ENCODE measurements at regions not wholly inside any gene's neighbourhood (a gene's known extent, or its start where the extent isn't known, plus 50 kb on each side); places are given as distances from the start of the nearest gene placed in this dataset.

DNA sequence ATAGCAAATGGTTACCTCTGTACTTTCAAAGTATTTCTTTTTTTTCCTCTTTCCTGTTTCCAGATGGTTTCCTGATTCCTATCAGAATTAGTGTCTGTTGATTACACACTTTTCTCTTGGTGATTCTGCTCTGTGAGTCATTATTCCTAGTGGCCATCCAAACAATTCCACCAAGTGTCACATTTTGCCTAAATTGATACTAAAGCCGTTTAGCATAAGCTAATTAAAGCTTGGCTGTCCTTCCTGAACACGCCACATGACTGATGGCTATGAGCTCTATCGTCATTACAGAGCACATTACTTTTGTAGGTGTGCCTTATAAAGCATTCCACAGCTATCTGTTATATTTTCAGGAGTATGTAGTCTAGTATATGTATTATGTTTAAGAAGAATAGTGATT lies 671.2 kb downstream of the CDH8 start:
- DNase-seq, result no peak

DNA sequence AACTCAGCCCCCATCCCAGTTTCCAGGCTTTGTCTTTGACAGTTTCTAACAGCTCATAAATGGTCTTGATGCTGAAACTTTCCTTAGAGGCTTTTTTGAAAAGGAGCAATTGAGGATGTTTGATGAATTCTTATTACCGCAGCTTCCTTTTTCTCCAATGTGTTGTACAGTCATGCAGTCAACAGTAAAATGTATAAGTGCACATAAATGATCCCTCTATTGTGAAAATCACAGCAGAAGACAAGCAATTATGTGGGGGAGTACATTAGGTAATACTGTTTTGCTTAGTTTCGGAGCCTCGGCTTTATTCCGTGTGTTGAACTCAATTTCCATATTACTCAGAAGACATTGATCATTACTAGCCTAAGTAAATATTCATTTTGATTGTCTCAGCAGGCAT lies 673.7 kb downstream of the CDH8 start:
- ATAC-seq (replicated peaks), result no peak
- Mint-ChIP-seq H3K36me3 (ENCODE audit: insufficient read depth) (no peaks in the 10 kb centered on the region), H3K4me1 (ENCODE audit: low read depth in 2 of 2) (no peaks in the 10 kb centered on the region), H3K4me3 (no peak overlapping the region), H3K27me3 (no peaks in the 10 kb centered on the region), H3K9me3 (peaks cover 11 to 20% of the 10 kb centered on the region in 2 donors), H3K27ac (no peak overlapping the region)
- DNase-seq, result no peak

More for the DNA sequence above, 671.2 kb downstream of the CDH8 start:
- no peak overlapping the region for H3K27ac Mint-ChIP-seq
- ATAC-seq (replicated peaks), result no peak
- no peak overlapping the region for H3K4me3 Mint-ChIP-seq
- H3K36me3 Mint-ChIP-seq (ENCODE audit: insufficient read depth), result no peaks in the 10 kb centered on the region
- peaks cover 8 to 20% of the 10 kb centered on the region in 2 donors for H3K9me3 Mint-ChIP-seq
- H3K4me1 Mint-ChIP-seq (ENCODE audit: low read depth in 2 of 2), result no peaks in the 10 kb centered on the region
- no peaks in the 10 kb centered on the region for H3K27me3 Mint-ChIP-seq

DNA sequence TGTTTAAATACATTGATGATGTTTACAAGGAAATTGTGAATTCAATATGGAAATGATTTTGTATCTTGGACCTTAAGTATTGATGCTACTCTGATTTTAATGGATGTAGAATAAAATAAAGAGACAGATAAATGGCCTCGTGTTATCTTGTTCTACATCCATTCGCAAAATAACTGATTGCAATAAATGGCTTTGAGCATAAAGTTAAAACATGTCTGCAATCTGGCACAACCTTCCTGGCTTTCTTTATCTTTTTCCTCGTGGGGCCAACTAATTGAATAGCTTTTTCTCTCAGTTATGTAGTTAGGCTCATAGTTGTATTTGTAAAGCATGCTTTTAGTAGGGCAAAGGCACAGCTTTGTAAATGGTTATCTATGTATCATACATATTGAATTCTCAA lies 691.4 kb downstream of the CDH8 start:
- Mint-ChIP-seq H3K36me3 (ENCODE audit: insufficient read depth) (no peaks in the 10 kb centered on the region), H3K27ac (no peak overlapping the region), H3K4me3 (no peak overlapping the region), H3K27me3 (no peaks in the 10 kb centered on the region), H3K9me3 (peaks cover 7 to 19% of the 10 kb centered on the region in 2 donors), H3K4me1 (ENCODE audit: low read depth in 2 of 2) (no peaks in the 10 kb centered on the region)
- DNase-seq (no peak), ATAC-seq (replicated peaks) (no peak)

DNA sequence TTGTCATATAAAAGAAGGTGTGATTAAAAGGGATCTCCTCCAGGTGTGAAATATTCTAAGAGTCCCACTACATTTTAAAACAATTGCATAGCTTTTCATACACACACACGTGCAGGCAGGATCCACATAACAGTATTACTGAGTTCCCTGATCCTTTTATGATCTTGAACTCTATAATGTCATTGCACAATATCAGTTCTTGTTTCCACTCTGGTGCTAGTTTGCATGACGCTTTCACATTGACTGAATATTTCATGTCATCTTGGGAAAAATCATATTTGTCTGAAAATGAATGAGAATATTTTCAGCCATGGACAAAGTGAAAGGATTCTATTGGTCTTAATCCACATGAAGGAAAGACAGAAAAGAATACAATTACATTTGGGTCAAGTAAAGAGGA lies 703.8 kb downstream of the CDH8 start:
- peaks cover 11 to 14% of the 10 kb centered on the region in 2 donors for H3K9me3 Mint-ChIP-seq
- no peak overlapping the region for H3K27ac Mint-ChIP-seq
- H3K4me1 Mint-ChIP-seq (ENCODE audit: low read depth in 2 of 2), result no peaks in the 10 kb centered on the region
- no peaks in the 10 kb centered on the region for H3K27me3 Mint-ChIP-seq
- no peak for DNase-seq
- no peak for ATAC-seq (replicated peaks)
- H3K4me3 Mint-ChIP-seq, result no peak overlapping the region
- H3K36me3 Mint-ChIP-seq (ENCODE audit: insufficient read depth), result no peaks in the 10 kb centered on the region

DNA sequence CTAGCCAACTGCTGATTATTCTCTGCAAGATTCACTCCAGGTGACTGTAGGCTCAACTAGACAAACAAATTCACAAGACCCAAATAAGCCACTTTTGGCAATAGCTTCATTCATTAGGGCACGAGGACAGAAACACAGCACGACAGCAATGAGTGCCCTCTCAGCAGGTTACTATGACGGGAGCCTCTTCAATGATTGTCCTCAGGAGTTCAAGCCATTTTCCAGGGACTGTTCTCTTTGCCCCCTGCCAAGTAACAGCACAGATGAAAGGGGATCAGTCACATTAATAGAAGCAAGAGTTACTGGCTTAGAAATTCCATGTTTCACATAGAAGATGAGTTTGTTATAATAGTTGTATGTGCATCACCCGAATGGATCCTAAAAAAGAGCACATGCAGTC lies 712.2 kb downstream of the CDH8 start:
- H3K27ac Mint-ChIP-seq, result no peak overlapping the region
- no peaks in the 10 kb centered on the region for H3K4me1 Mint-ChIP-seq (ENCODE audit: low read depth in 2 of 2)
- H3K9me3 Mint-ChIP-seq, result peaks cover 10 to 16% of the 10 kb centered on the region in 2 donors
- H3K36me3 Mint-ChIP-seq (ENCODE audit: insufficient read depth), result no peaks in the 10 kb centered on the region
- no peak overlapping the region for H3K4me3 Mint-ChIP-seq
- no peak for DNase-seq
- no peaks in the 10 kb centered on the region for H3K27me3 Mint-ChIP-seq
- ATAC-seq (replicated peaks), result no peak

DNA sequence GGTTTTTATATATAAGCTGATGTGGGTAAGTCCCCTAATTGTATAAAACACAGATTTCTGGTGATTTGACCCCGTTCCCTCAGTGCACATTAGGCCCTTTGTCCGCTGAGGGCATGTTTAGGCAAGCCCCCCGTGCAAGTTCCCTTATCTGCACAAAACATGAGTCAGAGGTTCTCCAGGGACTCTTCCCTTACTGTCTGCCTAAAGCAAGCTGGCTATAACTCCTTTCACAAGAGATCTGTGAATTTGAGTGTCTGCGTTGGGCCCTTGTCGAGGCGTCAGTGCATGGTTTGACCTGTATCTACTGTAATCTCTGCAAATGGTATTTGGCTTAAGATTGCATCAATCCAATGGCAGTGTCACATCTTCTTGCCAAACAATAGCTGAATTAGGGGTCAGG lies 712.8 kb downstream of the CDH8 start:
- peaks cover 12 to 16% of the 10 kb centered on the region in 2 donors for H3K9me3 Mint-ChIP-seq
- H3K4me1 Mint-ChIP-seq (ENCODE audit: low read depth in 2 of 2), result no peaks in the 10 kb centered on the region
- H3K4me3 Mint-ChIP-seq, result no peak overlapping the region
- H3K36me3 Mint-ChIP-seq (ENCODE audit: insufficient read depth), result no peaks in the 10 kb centered on the region
- no peaks in the 10 kb centered on the region for H3K27me3 Mint-ChIP-seq
- no peak for DNase-seq
- H3K27ac Mint-ChIP-seq, result no peak overlapping the region
- ATAC-seq (replicated peaks), result no peak

DNA sequence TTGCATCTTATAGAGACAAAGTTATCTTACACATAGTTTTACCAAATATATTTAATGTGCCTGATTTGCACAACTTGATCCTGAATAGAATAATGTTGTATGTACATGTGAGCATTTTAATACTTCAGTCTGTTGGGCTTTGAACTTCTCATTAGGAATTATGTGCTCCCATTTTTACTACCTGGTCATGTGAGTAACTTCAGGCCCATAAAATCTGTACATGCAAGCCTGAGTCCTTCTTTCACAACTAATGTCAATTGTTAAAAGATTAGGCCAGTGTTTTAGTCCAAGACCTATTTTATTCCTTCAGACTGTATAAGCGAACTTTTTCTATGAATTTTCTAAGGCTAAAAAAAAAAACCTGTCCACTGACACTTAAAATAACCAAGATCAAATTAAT lies 715.4 kb downstream of the CDH8 start:
- ATAC-seq (replicated peaks), result no peak
- Mint-ChIP-seq H3K4me3 (no peak overlapping the region), H3K27ac (no peak overlapping the region), H3K4me1 (ENCODE audit: low read depth in 2 of 2) (no peaks in the 10 kb centered on the region), H3K9me3 (peaks cover 7 to 9% of the 10 kb centered on the region in 2 donors), H3K36me3 (ENCODE audit: insufficient read depth) (no peaks in the 10 kb centered on the region), H3K27me3 (no peaks in the 10 kb centered on the region)
- DNase-seq, result no peak

DNA sequence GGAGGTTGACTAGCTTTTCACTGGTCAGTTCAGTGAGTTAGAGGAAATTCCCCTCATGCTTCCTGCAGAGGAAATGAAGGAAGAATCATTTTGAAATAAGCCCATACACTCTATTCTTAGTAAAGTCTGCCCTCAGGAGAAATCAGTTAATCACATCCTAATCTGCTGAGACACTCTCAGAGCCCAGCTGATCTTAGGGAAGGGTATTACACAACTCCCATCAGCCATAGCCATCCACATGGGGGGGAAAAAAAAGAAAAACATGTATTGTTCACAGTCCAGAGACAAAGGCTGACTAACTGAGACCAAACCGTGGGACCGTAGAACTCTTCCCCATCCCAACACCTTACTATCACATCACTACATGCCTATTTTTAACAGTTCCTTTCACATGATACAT lies 722.3 kb downstream of the CDH8 start:
- no peak for ATAC-seq (replicated peaks)
- DNase-seq, result no peak
- Mint-ChIP-seq H3K9me3 (peaks cover 11 to 25% of the 10 kb centered on the region in 2 donors), H3K4me1 (ENCODE audit: low read depth in 2 of 2) (no peaks in the 10 kb centered on the region), H3K4me3 (no peak overlapping the region), H3K27ac (no peak overlapping the region), H3K36me3 (ENCODE audit: insufficient read depth) (peaks cover 3% of the 10 kb centered on the region), H3K27me3 (no peaks in the 10 kb centered on the region)

DNA sequence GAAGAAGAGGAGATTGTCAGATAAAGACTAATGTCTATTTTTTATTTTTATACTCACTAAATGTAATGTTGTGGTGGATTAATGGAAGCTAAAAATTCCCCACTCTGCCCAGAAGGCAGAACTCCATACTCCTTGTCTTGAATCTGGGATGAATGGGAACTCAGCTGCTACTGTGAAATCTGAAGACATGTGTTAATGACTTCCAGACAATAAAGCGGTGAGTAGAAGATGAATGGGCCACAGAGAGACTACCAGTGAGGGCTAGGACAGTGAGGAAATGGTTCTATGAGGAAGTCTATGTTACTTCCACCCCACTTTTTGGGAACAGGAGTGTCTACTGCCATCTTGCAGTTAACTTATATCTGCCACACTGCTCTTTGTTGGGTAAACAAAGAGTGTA lies 726.9 kb downstream of the CDH8 start:
- H3K4me3 Mint-ChIP-seq, result no peak overlapping the region
- H3K4me1 Mint-ChIP-seq (ENCODE audit: low read depth in 2 of 2), result no peaks in the 10 kb centered on the region
- no peak overlapping the region for H3K27ac Mint-ChIP-seq
- peaks cover 15 to 38% of the 10 kb centered on the region in 2 donors for H3K9me3 Mint-ChIP-seq
- peaks cover 3% of the 10 kb centered on the region for H3K36me3 Mint-ChIP-seq (ENCODE audit: insufficient read depth)
- no peak for DNase-seq
- no peaks in the 10 kb centered on the region for H3K27me3 Mint-ChIP-seq
- ATAC-seq (replicated peaks), result no peak

DNA sequence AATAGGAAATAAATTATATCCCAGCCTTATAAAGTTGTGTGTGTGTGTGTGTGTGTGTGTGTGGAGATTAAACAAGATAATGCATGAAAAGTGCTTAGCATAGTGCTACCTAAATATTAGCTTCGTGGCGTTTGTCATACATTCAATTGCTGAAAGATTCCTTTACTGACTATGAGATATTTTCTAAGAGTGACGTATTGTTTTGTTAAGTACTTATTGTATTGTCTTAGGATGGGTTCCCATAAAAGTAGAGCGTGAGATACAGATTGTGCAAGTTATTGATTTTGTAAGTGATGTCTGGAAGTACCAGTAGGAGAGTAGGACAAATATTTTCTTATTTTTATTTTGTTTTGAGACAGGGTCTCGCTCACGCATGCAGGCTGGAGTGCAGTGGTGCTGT lies 730.0 kb downstream of the CDH8 start:
- no peak for DNase-seq
- peaks cover 17 to 33% of the 10 kb centered on the region in 2 donors for H3K9me3 Mint-ChIP-seq
- H3K36me3 Mint-ChIP-seq (ENCODE audit: insufficient read depth), result no peaks in the 10 kb centered on the region

DNA sequence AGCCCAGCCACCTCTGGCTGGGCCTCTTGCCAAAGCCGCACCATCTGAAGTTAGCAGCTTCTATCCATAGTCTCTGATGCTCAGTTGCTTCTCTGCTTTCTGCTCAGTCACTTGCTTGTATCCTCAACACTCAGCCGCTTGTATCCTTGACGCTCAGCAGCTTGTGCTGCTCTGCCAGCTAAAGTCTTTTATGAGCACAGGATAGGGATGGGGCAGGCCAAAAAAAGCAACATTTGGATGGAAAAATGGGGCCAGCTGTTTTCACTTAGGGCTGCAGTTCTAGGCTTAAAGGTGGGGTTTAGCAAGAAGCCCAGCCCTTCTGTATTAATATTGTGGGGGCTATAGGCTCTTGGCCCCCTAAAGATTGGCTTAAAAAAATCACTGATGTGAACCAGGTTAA lies 739.4 kb downstream of the CDH8 start:
- H3K27me3 Mint-ChIP-seq, result no peaks in the 10 kb centered on the region
- H3K36me3 Mint-ChIP-seq (ENCODE audit: insufficient read depth), result no peaks in the 10 kb centered on the region
- H3K4me3 Mint-ChIP-seq, result no peak overlapping the region
- DNase-seq (no peak), ATAC-seq (replicated peaks) (no peak)
- H3K27ac Mint-ChIP-seq, result no peak overlapping the region
- H3K9me3 Mint-ChIP-seq, result peaks cover 10 to 17% of the 10 kb centered on the region in 2 donors
- H3K4me1 Mint-ChIP-seq (ENCODE audit: low read depth in 2 of 2), result no peaks in the 10 kb centered on the region

More for the DNA sequence above, 730.0 kb downstream of the CDH8 start:
- ATAC-seq (replicated peaks), result no peak
- H3K27ac Mint-ChIP-seq, result no peak overlapping the region
- H3K4me1 Mint-ChIP-seq (ENCODE audit: low read depth in 2 of 2), result no peaks in the 10 kb centered on the region
- H3K4me3 Mint-ChIP-seq, result no peak overlapping the region
- H3K27me3 Mint-ChIP-seq, result no peaks in the 10 kb centered on the region

DNA sequence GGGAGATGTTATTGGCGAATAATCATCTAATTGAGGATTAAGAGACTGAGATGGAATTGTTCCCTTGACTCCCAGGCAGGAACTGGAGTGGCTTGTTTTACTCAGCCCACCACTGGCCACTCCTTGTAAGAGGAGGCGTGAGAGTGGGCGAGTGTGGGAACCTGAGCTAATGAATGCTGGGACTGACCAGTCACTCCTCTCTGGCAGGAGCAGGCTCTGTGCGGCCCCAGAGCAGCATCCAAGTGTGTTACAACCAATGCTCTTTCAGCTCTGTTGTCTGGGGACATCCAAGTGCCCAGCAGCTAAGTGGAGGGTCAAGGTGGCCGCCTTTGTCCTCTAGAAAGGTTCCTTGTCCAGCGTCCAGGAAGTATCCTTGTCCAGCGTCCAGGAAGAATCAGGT lies 739.9 kb downstream of the CDH8 start:
- no peak for ATAC-seq (replicated peaks)
- H3K36me3 Mint-ChIP-seq (ENCODE audit: insufficient read depth), result no peaks in the 10 kb centered on the region
- no peak overlapping the region for H3K27ac Mint-ChIP-seq

DNA sequence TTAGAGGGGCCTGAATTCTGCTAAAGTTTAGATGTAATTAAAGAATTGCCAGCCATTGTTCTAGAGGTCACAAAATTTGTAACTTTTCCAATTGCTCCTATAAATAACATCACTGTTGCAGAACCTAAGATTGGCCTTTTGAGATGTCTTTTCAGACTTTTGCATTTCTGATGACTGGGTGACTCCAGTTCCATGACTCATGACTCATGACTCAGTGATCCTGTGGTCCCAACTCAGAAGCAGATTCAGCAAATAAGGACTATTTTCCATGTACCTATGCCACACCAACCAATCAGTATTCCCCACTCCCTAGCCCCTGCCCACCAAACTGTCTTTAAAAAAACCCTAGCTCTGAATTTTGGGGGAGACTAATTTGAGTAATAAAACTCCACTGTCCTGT lies 740.9 kb downstream of the CDH8 start:
- Mint-ChIP-seq H3K9me3 (peaks cover 10 to 12% of the 10 kb centered on the region in 2 donors), H3K27me3 (no peaks in the 10 kb centered on the region), H3K36me3 (ENCODE audit: insufficient read depth) (no peaks in the 10 kb centered on the region), H3K4me3 (no peak overlapping the region), H3K4me1 (ENCODE audit: low read depth in 2 of 2) (no peaks in the 10 kb centered on the region), H3K27ac (no peak overlapping the region)
- ATAC-seq (replicated peaks) (no peak), DNase-seq (no peak)

More for the DNA sequence above, 739.9 kb downstream of the CDH8 start:
- Mint-ChIP-seq H3K9me3 (peaks cover 10 to 15% of the 10 kb centered on the region in 2 donors), H3K27me3 (no peaks in the 10 kb centered on the region), H3K4me3 (no peak overlapping the region), H3K4me1 (ENCODE audit: low read depth in 2 of 2) (no peaks in the 10 kb centered on the region)
- DNase-seq, result no peak

DNA sequence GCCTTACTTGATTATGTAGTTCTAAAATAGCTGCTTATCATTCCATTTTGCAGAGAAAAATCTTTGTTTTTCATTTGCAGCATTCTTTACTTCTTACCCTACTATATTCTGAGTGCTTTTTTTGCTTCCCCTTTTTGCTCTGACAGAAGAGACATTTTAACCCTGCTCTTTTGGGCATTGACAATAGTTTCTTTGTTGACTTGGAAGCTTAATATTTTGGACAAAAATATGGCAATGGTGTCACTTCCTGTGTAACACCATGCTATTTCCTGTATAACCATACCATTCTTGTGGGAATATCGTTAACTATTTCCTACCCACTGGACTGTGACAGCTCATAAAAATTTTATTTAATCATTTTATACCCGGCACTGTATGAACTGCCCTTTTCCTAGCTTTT lies 747.1 kb downstream of the CDH8 start:
- no peak for ATAC-seq (replicated peaks)
- no peaks in the 10 kb centered on the region for H3K36me3 Mint-ChIP-seq (ENCODE audit: insufficient read depth)
- H3K4me3 Mint-ChIP-seq, result no peak overlapping the region
- no peak for DNase-seq
- H3K27me3 Mint-ChIP-seq, result no peaks in the 10 kb centered on the region
- H3K27ac Mint-ChIP-seq, result no peak overlapping the region
- H3K9me3 Mint-ChIP-seq, result peaks cover 9% of the 10 kb centered on the region in 2 donors
- H3K4me1 Mint-ChIP-seq (ENCODE audit: low read depth in 2 of 2), result no peaks in the 10 kb centered on the region

DNA sequence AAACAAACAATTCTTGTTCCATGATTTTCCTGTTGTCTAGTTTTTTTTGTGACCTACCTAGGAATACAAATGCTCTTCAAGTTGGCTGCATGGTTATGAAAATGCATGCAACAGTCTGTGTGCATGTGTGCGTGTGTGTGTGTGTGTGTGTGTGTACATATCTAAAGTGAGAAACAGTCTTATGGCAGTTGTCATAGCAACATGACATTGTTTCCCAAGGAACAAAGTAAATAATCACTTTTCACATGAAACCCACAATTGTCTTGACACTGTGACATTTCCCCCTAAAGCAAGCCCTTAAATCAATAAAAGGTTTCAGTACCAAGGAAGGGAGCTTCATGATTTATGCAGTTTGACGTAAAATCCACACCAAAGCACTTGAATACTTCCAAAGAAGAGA lies 758.4 kb downstream of the CDH8 start:
- no peak for DNase-seq
- Mint-ChIP-seq H3K27ac (no peak overlapping the region), H3K36me3 (ENCODE audit: insufficient read depth) (no peaks in the 10 kb centered on the region), H3K4me1 (ENCODE audit: low read depth in 2 of 2) (no peaks in the 10 kb centered on the region), H3K27me3 (no peaks in the 10 kb centered on the region), H3K4me3 (no peak overlapping the region), H3K9me3 (peaks cover 19 to 39% of the 10 kb centered on the region in 2 donors)
- no peak for ATAC-seq (replicated peaks)

Measured in effector memory CD8-positive, alpha-beta T cell (primary cell).